ENCODE measurements at regions not wholly inside any gene's neighbourhood (a gene's known extent, or its start where the extent isn't known, plus 50 kb on each side); places are given as distances from the start of the nearest gene placed in this dataset.

DNA sequence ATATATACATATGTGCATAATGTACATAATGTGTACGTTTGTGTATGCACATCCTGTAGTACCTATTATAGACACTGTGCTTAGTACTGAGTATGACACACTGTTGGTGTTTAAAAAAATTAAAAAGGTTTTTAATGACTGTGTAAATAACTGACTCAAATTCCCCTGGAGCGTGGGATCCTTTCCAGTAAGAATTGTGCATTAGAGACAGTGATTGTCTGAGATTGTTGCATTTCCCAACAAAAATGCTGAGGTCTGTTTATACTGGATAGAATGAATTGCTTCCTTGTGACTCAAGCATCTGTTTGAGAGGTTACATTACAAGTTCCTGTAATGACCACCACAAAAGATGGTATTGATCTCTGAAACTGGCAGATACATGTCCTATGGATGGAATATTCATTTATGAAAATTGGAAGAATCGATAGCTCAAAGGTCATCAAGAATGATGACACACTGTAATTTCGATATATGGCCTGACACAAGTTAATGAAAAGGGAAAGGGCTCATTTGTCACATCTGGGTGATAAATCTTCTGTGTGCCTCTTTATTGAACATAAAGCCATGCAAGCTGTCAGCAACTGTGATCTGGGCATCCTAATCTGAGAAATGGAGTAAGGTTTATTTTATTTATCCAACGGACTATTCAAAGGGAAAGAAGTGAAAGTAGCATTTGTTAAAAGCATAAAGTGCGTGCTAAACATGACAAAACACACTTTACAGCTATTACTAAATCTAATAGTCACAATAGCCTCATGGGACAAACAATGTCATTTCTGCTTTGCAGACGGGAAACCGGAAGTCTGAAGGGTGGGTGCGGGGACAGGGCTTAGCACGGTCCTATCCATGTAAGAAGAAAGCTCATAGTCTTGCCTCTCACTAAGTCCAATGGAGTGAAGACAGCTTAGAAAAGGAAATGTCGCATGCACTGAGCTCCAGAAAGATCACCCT is 228.8 kb downstream of the CDH11 start:
- H3K4me1 ChIP-seq (ENCODE audit: insufficient read depth, low read length) = no peaks in the 10 kb centered on the region; the same call in 1 of the 2 replicates
- no peak overlapping the region for H3K9ac ChIP-seq (ENCODE audit: low read depth, low read length)
- H3K9me3 ChIP-seq (ENCODE audit: control insufficient read depth, insufficient read depth, low read length) = no peaks in the 10 kb centered on the region
- no peaks in the 10 kb centered on the region for H3K36me3 ChIP-seq (ENCODE audit: insufficient read depth, low read length)

DNA sequence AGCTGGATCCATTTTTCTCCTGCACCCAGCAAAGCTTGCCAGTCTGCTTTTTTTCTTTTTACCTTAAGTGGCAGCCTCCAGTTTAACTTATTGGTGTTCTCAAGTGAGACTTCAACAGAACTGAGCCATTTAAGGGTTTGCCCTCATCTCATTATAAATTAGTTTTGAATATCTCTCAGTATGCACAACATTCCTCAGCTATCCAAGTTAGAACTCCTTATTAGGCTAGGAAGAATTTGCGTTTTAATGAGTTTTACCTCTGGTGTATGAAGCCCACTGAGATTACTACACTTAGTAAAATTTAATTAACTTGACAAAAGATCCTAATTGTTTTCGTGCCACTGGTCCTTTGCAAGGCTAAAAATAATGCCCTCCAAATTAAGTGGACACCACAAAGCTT is 232.4 kb downstream of the CDH11 start:
- Histone ChIP-seq H3K9ac (ENCODE audit: low read depth, low read length) (no peak overlapping the region), H3K9me3 (ENCODE audit: control insufficient read depth, insufficient read depth, low read length) (no peaks in the 10 kb centered on the region), H3K4me1 (ENCODE audit: insufficient read depth, low read length) (no peaks in the 10 kb centered on the region; the same call in 1 of the 2 replicates), H3K36me3 (ENCODE audit: insufficient read depth, low read length) (no peaks in the 10 kb centered on the region)

DNA sequence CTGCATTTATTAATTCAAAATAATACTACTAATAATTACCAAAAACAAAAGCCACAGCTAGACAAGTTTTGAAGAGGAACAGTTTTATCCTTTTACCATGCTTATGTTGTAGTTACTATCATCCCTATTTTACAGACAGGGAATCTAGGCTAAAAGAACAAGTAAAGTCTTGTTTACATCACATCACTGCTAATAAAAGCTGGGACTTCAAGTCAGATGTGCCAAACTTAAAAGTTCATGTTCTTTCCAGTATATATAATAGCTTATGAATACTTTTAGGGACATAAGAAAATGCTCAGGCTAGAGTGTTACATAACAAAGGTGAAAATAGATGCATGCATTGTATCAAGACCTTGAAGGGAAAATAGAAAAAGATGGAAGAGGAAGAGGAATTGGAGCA is 234.2 kb downstream of the CDH11 start:
- H3K9ac ChIP-seq (ENCODE audit: low read depth, low read length) = no peak overlapping the region
- no peaks in the 10 kb centered on the region; the same call in 1 of the 2 replicates for H3K4me1 ChIP-seq (ENCODE audit: insufficient read depth, low read length)
- H3K36me3 ChIP-seq (ENCODE audit: insufficient read depth, low read length) = no peaks in the 10 kb centered on the region
- H3K9me3 ChIP-seq (ENCODE audit: control insufficient read depth, insufficient read depth, low read length) = no peaks in the 10 kb centered on the region

DNA sequence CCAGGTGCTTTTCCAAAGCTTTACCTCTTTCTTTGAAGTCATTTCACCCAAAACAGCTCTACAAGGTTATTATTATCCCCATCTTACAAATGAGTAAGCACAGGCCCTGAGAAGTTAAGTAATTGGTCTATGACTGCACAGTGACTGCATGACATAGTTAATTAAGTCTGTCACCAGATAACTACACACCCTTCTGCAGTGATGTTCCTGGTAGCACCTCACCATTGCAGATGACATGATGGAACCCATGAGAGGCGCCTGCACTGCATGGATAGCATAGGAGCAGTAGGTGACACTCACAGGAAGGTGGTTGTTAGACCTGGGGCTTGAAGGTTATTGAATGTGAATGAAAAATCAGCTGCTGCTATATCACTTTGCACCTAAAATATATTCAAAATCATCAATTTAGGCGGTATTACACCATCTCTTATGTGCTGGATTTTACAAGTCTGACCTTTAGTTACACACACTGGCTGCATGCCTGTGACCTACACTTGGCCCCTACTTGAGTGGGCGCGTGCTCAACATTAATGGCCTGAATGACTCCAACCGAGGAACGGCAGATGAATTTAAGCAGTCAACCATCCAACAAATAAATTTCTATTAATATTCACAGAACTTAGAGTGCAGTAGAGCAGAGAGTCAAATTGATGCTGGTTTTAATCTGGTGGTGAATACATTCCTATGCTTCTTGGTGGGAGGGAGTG is 239.6 kb downstream of the CDH11 start:
- Histone ChIP-seq H3K4me1 (ENCODE audit: insufficient read depth, low read length) (no peaks in the 10 kb centered on the region), H3K9me3 (ENCODE audit: control insufficient read depth, insufficient read depth, low read length) (no peaks in the 10 kb centered on the region), H3K9ac (ENCODE audit: low read depth, low read length) (no peak overlapping the region), H3K36me3 (ENCODE audit: insufficient read depth, low read length) (no peaks in the 10 kb centered on the region)

DNA sequence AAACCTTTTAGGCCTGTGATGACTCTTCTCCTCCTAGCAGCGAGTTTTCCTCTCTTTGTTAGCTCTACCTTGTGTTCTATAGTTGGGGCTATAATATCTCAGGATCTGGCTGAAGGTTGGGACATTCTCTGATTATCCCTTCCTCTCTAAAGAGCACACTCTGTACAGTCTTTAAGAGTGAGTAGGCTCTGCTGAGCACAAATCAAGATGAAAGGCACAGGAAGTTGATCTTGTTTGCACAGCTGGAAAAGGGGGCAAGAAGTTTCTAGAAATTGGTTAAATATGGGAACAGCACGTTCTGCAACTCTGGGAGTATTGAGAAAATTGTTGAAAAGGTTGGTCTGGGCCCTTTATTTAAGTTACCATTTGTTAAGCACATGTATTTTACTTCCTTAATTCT is 240.9 kb downstream of the CDH11 start:
- no peak overlapping the region for H3K9ac ChIP-seq (ENCODE audit: low read depth, low read length)
- H3K9me3 ChIP-seq (ENCODE audit: control insufficient read depth, insufficient read depth, low read length) = no peaks in the 10 kb centered on the region
- H3K4me1 ChIP-seq (ENCODE audit: insufficient read depth, low read length) = no peaks in the 10 kb centered on the region
- H3K36me3 ChIP-seq (ENCODE audit: insufficient read depth, low read length) = no peaks in the 10 kb centered on the region

DNA sequence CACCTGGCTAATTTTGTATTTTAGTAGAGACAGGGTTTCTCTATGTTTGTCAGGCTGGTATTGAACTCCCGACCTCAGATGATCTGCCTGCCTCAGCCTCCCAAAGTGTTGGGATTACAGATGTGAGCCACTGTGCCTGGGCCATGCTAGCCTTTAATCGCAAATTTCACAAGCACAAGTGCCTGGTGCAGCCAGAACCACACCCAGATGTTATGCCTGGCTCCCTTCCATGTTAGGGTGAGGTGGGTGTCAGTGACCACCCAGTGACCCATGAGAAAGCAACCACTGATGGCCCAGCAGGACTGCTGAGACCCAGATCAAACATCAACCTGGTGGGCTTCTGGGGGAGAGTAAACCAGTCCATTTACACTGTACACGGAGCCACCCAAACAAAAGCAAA is 241.9 kb downstream of the CDH11 start:
- Histone ChIP-seq H3K4me1 (ENCODE audit: insufficient read depth, low read length) (no peaks in the 10 kb centered on the region), H3K9me3 (ENCODE audit: control insufficient read depth, insufficient read depth, low read length) (no peaks in the 10 kb centered on the region), H3K36me3 (ENCODE audit: insufficient read depth, low read length) (no peaks in the 10 kb centered on the region), H3K9ac (ENCODE audit: low read depth, low read length) (no peak overlapping the region)

DNA sequence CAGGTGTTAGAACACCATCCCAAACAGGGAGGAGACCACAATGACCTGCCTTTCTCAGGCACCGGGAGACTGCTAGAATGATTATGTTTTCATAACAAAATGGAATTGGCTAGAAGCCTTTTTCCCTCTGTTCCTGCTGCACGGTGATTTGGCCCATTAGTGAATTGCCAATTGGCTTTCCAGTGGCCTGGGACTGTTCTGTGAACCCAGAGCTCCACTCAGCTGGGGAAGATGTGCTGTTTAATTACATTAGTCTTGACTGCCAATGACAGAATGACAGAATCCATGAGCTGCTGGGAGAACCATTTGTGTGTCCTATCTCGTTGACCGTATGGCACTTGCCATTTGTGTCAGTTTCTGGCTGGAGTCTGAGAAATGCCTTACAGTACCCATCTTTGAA is 242.9 kb downstream of the CDH11 start:
- H3K36me3 ChIP-seq (ENCODE audit: insufficient read depth, low read length) = no peaks in the 10 kb centered on the region
- no peaks in the 10 kb centered on the region for H3K9me3 ChIP-seq (ENCODE audit: control insufficient read depth, insufficient read depth, low read length)
- no peak overlapping the region for H3K9ac ChIP-seq (ENCODE audit: low read depth, low read length)
- no peaks in the 10 kb centered on the region for H3K4me1 ChIP-seq (ENCODE audit: insufficient read depth, low read length)

DNA sequence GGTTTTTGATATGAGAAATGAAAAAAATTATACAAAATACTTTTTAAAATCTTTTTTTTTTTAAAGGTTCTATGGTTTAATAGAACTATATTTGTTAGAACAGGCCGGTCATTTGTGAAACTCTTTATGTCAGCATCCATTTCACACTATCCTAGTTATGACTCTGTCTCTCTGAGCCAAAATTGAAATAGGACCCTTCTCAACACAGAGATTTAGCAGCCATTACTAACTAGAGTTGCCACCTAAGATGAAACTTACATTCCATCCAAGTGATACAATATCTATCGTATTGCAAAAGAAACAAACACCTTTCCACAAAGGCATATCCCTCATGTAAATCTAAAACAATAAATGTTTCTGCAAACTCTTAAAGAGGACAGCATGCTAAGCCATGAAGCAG is 249.8 kb downstream of the CDH11 start:
- no peaks in the 10 kb centered on the region for H3K4me1 ChIP-seq (ENCODE audit: insufficient read depth, low read length)
- no peaks in the 10 kb centered on the region for H3K36me3 ChIP-seq (ENCODE audit: insufficient read depth, low read length)
- no peaks in the 10 kb centered on the region for H3K9me3 ChIP-seq (ENCODE audit: control insufficient read depth, insufficient read depth, low read length)

DNA sequence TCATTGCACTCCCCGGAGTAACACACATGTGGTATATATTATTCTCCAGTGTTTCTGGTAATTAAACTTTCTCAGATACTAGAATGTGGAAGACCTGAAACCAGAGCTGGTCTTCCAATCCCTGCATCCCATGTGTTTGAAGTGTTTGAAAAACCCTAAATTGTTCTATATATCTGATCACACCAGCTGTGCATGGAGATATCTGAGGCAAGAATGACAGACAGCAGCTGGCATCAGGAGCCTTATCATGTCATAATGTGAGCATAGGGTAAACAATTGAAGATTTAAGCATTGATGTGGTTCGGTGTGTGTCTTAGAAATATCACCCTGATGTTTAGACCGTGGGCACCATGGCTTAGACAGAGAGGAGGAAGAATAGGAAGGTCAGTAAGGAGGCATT is 251.0 kb downstream of the CDH11 start:
- no peak overlapping the region for H3K9ac ChIP-seq (ENCODE audit: low read depth, low read length)
- H3K9me3 ChIP-seq (ENCODE audit: control insufficient read depth, insufficient read depth, low read length) = no peaks in the 10 kb centered on the region
- no peaks in the 10 kb centered on the region for H3K36me3 ChIP-seq (ENCODE audit: insufficient read depth, low read length)
- H3K4me1 ChIP-seq (ENCODE audit: insufficient read depth, low read length) = no peaks in the 10 kb centered on the region

More for the DNA sequence above, 249.8 kb downstream of the CDH11 start:
- H3K9ac ChIP-seq (ENCODE audit: low read depth, low read length) = no peak overlapping the region

DNA sequence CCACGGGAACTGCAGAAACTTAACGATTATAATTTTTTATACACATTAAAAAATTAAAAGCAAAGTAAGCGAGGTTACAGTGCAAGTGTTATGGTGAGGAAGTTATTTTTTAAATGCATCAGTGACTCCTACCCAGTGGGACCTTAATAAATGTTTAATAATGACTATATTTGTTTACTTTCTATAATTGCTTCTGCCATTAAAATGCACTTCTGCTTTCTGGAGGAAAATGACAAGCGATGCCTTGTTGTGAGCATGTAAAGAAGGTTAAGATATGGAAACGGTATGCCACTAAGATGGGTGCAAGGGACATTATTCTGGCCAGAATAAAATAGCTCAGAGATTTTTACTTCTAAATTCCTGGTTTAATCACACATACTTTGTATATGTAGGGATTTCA is 252.1 kb downstream of the CDH11 start:
- Histone ChIP-seq H3K9me3 (ENCODE audit: control insufficient read depth, insufficient read depth, low read length) (no peaks in the 10 kb centered on the region), H3K9ac (ENCODE audit: low read depth, low read length) (no peak overlapping the region), H3K4me1 (ENCODE audit: insufficient read depth, low read length) (no peaks in the 10 kb centered on the region), H3K36me3 (ENCODE audit: insufficient read depth, low read length) (no peaks in the 10 kb centered on the region)

DNA sequence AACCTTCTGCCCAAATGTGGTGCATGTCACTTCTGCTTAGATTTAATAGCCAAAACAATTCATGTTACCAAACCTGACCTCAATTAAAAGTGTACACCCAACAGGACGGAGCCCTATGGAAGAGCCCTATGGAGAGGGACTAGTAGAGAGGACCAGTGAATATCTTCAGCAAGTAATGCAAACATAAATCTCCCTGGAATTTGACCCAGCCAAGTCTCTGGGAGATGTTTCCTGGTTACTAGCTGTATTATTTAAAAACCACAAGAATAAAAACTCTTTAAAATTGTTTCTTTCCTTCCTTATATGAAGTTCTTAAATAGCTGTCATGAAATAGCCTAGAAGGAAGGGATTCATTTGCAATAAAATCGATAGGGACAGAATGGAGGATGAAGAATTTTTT is 255.8 kb downstream of the CDH11 start:
- no peak overlapping the region for H3K9ac ChIP-seq (ENCODE audit: low read depth, low read length)
- no peaks in the 10 kb centered on the region for H3K9me3 ChIP-seq (ENCODE audit: control insufficient read depth, insufficient read depth, low read length)
- H3K36me3 ChIP-seq (ENCODE audit: insufficient read depth, low read length) = no peaks in the 10 kb centered on the region
- H3K4me1 ChIP-seq (ENCODE audit: insufficient read depth, low read length) = no peaks in the 10 kb centered on the region

DNA sequence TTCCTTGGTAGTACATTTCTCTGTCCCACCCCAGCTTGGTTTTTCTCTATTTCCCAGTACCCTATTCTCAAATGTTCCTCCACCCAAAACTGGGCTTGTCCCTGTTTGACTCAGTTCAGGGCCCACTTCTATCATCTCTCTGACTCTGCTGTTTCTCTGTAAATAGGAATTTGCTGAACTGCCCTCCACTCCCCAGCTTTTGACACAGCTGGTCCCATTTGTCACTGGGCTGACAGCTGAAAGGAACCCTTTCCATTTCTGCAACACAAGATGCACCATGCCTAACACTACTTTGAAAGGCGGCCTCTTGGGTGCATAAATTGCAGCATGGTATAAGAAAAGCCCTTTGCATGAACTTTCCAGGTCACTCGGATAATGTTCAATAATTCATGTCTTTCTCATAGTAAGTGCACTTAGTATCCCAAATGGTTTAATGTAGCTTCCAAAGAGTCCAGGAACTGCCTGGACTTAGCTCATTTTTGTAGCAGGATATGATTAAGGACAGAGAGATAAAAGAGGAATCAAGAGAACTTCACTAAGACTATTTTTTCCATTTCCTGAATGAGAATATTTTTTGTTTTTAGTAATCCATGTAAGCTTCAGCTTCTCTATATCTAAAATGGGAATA is 256.7 kb downstream of the CDH11 start:
- no peaks in the 10 kb centered on the region for H3K9me3 ChIP-seq (ENCODE audit: control insufficient read depth, insufficient read depth, low read length)
- H3K36me3 ChIP-seq (ENCODE audit: insufficient read depth, low read length) = no peaks in the 10 kb centered on the region
- no peak overlapping the region for H3K9ac ChIP-seq (ENCODE audit: low read depth, low read length)
- no peaks in the 10 kb centered on the region for H3K4me1 ChIP-seq (ENCODE audit: insufficient read depth, low read length)

DNA sequence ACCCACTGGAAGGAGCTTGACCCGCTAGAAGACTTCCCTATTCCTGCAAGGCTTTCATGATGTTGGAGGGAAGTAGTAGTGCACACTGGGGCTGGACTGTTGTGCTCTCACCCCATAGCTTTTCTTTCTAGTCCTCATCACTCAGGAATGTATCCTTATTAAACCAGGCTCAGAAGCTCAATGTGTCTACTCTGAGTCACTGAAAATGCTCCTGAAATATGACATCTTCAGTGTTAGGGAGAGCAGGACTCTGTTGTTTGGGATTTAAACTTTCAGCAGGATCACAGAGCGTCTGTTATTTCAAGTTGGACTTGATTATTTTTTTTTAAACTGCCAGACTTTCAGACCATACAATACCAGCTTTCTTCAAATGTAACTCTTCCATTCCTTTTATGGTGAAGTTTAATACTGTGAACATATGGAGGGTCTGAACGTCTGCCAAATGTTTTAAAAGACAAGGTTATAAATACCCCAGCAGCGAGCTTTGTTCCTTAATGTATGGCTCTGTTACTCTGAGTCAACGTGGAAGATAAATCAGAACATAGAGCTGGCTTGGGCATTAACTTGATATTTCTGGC is 257.5 kb downstream of the CDH11 start:
- Histone ChIP-seq H3K36me3 (ENCODE audit: insufficient read depth, low read length) (no peaks in the 10 kb centered on the region), H3K9ac (ENCODE audit: low read depth, low read length) (no peak overlapping the region), H3K4me1 (ENCODE audit: insufficient read depth, low read length) (no peaks in the 10 kb centered on the region), H3K9me3 (ENCODE audit: control insufficient read depth, insufficient read depth, low read length) (no peaks in the 10 kb centered on the region)

DNA sequence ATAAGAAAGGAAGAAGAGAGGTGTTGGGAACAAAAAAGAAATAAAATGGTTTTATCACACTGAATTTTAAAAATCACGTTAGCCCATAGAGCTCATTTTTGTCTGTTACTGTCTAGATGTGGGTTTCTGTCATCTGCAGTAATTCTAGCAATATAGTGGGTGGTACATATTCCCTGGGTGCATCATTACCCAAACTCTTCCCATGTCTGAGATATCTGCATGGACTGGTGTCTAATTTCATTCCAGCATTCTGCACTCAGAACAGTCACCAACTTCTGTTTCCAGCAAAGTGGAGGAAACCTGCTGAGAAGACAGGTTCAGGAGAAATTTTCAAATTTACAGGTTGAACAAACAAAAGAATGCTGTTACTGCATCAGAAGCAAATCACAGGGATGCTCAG is 263.8 kb downstream of the CDH11 start:
- Histone ChIP-seq H3K36me3 (ENCODE audit: insufficient read depth, low read length) (no peaks in the 10 kb centered on the region), H3K9me3 (ENCODE audit: control insufficient read depth, insufficient read depth, low read length) (no peaks in the 10 kb centered on the region), H3K9ac (ENCODE audit: low read depth, low read length) (no peak overlapping the region)

More for the DNA sequence above, 263.8 kb downstream of the CDH11 start:
- H3K4me1 ChIP-seq (ENCODE audit: insufficient read depth, low read length) = no peaks in the 10 kb centered on the region
